Gastrocnemius medialis (tissue), 4 donors: ENCODE measurements at regions not wholly inside any gene's neighbourhood (a gene's known extent, or its start where the extent isn't known, plus 50 kb on each side); places are given as distances from the start of the nearest gene placed in this dataset.

Source experiments
- CTCF ChIP-seq, 5 experiments: fragments of 450-650 bp in 3 of 5; fragments of 200-600 bp in 2 of 5; sonication (generic) in 2 of 5; IDR thresholded peaks in 4 of 5; conservative IDR thresholded peaks in 1 of 5; 1 replicate in 4 of 5; 2 replicates in 1 of 5; pipeline ENCODE4 v1.5.1; 2016 to 2019; ENCODE audit warnings: antibody characterized with exemption in 5 of 5, mild to moderate bottlenecking in 3 of 5, moderate library complexity in 3 of 5
- POLR2A ChIP-seq, 2 donors: fragments of 450-650 bp; IDR thresholded peaks; one replicate each; pipeline ENCODE4 v1.6.1; 2017; ENCODE audit warnings: antibody characterized with exemption in 2 of 2, mild to moderate bottlenecking in 2 of 2, moderate library complexity in 2 of 2

GRCh38 chr14:100980823-100981222 lies 77.3 kb upstream of the RTL1 start:
- TF ChIP-seq CTCF (IDR thresholded peaks at IDR 0.05 in 4 of 5, conservative IDR thresholded peaks at IDR 0.05 in 1 of 5), result no peak
- TF ChIP-seq POLR2A (IDR thresholded peaks at IDR 0.05), result no peak
